ENCODE measurements at regions not wholly inside any gene's neighbourhood (a gene's known extent, or its start where the extent isn't known, plus 50 kb on each side); places are given as distances from the start of the nearest gene placed in this dataset.

- no peak for TF ChIP-seq POLR2A (IDR thresholded peaks at IDR 0.05)
- no peak for TF ChIP-seq CTCF (IDR thresholded peaks at IDR 0.05)
These were observed 82.3 kb downstream of the ANXA1 start for GRCh38 chr9:73234008-73234360.
